Spleen (tissue), 11 donors: ENCODE measurements at regions not wholly inside any gene's neighbourhood (a gene's known extent, or its start where the extent isn't known, plus 50 kb on each side); places are given as distances from the start of the nearest gene placed in this dataset.

ENCODE experiments used
- DNase-seq: peaks from one replicate; pipeline ENCODE4 v3.0.0-alpha.2; 2020
- H3K27ac ChIP-seq, 8 donors: fragments of 200-600 bp; sonication (generic) in 7 of 8; 1 replicate in 4 of 8; 2 replicates in 4 of 8; pipeline versions ENCODE4 v1.5.0 to v1.8.0; 2016 to 2021; ENCODE audit warnings: inconsistent platforms in 4 of 8, mild to moderate bottlenecking in 4 of 8, moderate library complexity in 1 of 8
- H3K27me3 ChIP-seq, 7 donors: fragments of 200-600 bp; sonication (generic) in 6 of 7; replicated peaks in 1 of 7; 1 replicate in 4 of 7; 2 replicates in 3 of 7; pipeline versions ENCODE4 v1.5.0 to v1.8.0; 2016 to 2021; ENCODE audit warnings: inconsistent platforms in 3 of 7, mild to moderate bottlenecking in 1 of 7
- H3K36me3 ChIP-seq, 6 donors: fragments of 200-600 bp; sonication (generic) in 5 of 6; 1 replicate in 4 of 6; 2 replicates in 2 of 6; pipeline versions ENCODE4 v1.5.0 to v1.8.0; 2016 to 2021; ENCODE audit warnings: inconsistent platforms in 2 of 6
- H3K4me1 ChIP-seq, 6 donors: fragments of 200-600 bp; sonication (generic) in 5 of 6; 1 replicate in 3 of 6; 2 replicates in 3 of 6; pipeline versions ENCODE4 v1.5.0 to v1.8.0; 2016 to 2021; ENCODE audit warnings: inconsistent platforms in 3 of 6
- H3K4me3 ChIP-seq, 8 donors: fragments of 200-600 bp; sonication (generic) in 7 of 8; 1 replicate in 4 of 8; 2 replicates in 4 of 8; pipeline versions ENCODE4 v1.5.0 to v1.8.0; 2016 to 2021; ENCODE audit warnings: inconsistent platforms in 4 of 8, mild to moderate bottlenecking in 4 of 8, moderate library complexity in 2 of 8
- H3K9me3 ChIP-seq, 8 donors: fragments of 200-600 bp; sonication (generic) in 7 of 8; 1 replicate in 4 of 8; 2 replicates in 4 of 8; pipeline versions ENCODE4 v1.5.0 to v1.8.0; 2016 to 2021; ENCODE audit warnings: inconsistent platforms in 4 of 8
- POLR2A ChIP-seq, 3 donors: fragments of 450-650 bp; IDR thresholded peaks; one replicate each; pipeline ENCODE4 v1.5.1; 2017; ENCODE audit warnings: antibody characterized with exemption in 3 of 3, mild to moderate bottlenecking in 1 of 3
- POLR2AphosphoS5 ChIP-seq, 3 donors: sonication (generic); formaldehyde crosslinking; IDR thresholded peaks; one replicate each; pipeline ENCODE4 v1.5.1; 2017; ENCODE audit warnings: antibody characterized with exemption in 3 of 3
- WGBS, 5 donors: extraction: QIAGEN DNeasy Blood & Tissue Kit in 3 of 5; methylation state at CpG; one replicate each; pipeline versions ENCODE4 v1.1.5 to v1.1.7; 2013 to 2018; 5-methylcytosine and 5-hydroxymethylcytosine counted together
- intact Hi-C: fragments of 100-400 bp; cut with DNase I; formaldehyde crosslinking; loops from one replicate; pipeline ENCODE4 v1.15.0; 2023; ENCODE audit warnings: low total_unique reads
- TF ChIP-seq, protein P1 (sequence below), 11 experiments: fragments of 200-600 bp in 7 of 11; fragments of 450-650 bp in 4 of 11; sonication (generic) in 4 of 11; IDR thresholded peaks in 8 of 11; conservative IDR thresholded peaks in 3 of 11; 1 replicate in 7 of 11; 2 replicates in 4 of 11; pipeline versions ENCODE4 v1.4.0 to v1.8.0; 2016 to 2021; ENCODE audit warnings: antibody characterized with exemption in 11 of 11, inconsistent platforms in 4 of 11, mild to moderate bottlenecking in 1 of 11
- donor health status: healthy with polysubstance abuse.
- donor health status: DM: no; HTN: no; CAD: no; lungs with moderate emphysema.
- donor health status: DM: no; HTN: no; CAD: no.
- donor health status: Bipolar disorder and iron deficiency.
- donor health status: healthy.
- donor health status: DM: no; HTN: no; CAD: no.
- donor health status: DM: yes; HTN: yes; CAD: no.

DNA sequence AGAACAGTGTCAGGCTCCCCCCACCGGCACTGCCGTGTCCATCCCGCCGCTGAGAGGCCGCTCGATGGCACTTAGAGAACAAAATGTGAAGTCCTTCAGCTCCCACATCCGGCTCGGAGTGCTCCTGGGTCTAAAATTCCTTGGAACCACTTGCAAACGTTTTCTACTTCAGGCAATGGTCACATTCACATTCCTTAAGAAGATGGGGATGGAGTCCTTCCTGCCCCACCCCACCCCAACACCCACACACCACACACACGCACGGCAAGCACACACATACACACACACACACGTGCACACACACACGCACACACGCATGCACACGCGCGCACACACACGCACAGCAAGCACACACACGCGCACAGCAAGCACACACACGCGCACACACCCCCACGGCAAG, 83.4 kb downstream of the SOX1 start:
- Histone ChIP-seq H3K36me3 (no peaks in the 10 kb centered on the region), H3K4me1 (no peaks in the 10 kb centered on the region), H3K27ac (no peak overlapping the region), H3K9me3 (no peaks in the 10 kb centered on the region), H3K4me3 (no peak overlapping the region), H3K27me3 (peaks cover 0 to 17% (median 0%) of the 10 kb centered on the region in 7 donors)
- TF ChIP-seq, protein P1, sequence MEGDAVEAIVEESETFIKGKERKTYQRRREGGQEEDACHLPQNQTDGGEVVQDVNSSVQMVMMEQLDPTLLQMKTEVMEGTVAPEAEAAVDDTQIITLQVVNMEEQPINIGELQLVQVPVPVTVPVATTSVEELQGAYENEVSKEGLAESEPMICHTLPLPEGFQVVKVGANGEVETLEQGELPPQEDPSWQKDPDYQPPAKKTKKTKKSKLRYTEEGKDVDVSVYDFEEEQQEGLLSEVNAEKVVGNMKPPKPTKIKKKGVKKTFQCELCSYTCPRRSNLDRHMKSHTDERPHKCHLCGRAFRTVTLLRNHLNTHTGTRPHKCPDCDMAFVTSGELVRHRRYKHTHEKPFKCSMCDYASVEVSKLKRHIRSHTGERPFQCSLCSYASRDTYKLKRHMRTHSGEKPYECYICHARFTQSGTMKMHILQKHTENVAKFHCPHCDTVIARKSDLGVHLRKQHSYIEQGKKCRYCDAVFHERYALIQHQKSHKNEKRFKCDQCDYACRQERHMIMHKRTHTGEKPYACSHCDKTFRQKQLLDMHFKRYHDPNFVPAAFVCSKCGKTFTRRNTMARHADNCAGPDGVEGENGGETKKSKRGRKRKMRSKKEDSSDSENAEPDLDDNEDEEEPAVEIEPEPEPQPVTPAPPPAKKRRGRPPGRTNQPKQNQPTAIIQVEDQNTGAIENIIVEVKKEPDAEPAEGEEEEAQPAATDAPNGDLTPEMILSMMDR (IDR thresholded peaks at IDR 0.05 in 8 of 11, conservative IDR thresholded peaks at IDR 0.05 in 3 of 11) = no peak
- TF ChIP-seq POLR2AphosphoS5 (IDR thresholded peaks at IDR 0.05) (no peak), POLR2A (IDR thresholded peaks at IDR 0.05) (no peak)
- no peak for DNase-seq
- intact Hi-C loops = no loop called here
- WGBS, 5 donors = 79 to 89% (median 85%) methylated on average over 22 to 23 of the region's 23 CpGs

DNA sequence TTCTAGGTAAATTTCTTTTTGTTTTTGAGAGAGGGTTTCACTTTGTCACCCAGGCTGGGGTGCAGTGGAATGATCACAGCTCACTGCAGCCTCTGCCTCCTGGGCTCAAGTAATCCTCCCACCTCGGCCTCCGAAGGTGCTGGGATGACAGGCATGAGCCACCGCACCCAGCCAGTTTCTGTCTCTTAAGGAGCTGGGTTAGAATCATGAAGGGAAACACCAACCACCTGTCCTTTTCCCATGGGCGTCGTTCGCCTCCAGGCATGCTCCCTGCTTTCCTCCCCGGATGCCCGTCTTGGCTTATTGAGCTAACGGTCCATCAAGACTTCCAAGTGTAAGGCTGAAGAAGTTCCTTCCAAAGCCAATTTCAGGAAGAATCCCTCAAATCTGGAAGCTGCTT, 85.9 kb downstream of the SOX1 start:
- no peak for DNase-seq
- 86 to 95% (median 93%) methylated on average over 9 of the region's 9 CpGs for WGBS, 5 donors
- Histone ChIP-seq H3K27me3 (peaks cover 0 to 20% (median 0%) of the 10 kb centered on the region in 7 donors), H3K36me3 (no peaks in the 10 kb centered on the region), H3K9me3 (peaks cover 0 to 12% (median 9%) of the 10 kb centered on the region in 8 donors), H3K27ac (no peak overlapping the region), H3K4me3 (no peak overlapping the region), H3K4me1 (no peaks in the 10 kb centered on the region)
- TF ChIP-seq POLR2A (IDR thresholded peaks at IDR 0.05) (no peak), POLR2AphosphoS5 (IDR thresholded peaks at IDR 0.05) (no peak)
- TF ChIP-seq, protein P1 (IDR thresholded peaks at IDR 0.05 in 8 of 11, conservative IDR thresholded peaks at IDR 0.05 in 3 of 11) = no peak
- intact Hi-C loops = no loop called here

DNA sequence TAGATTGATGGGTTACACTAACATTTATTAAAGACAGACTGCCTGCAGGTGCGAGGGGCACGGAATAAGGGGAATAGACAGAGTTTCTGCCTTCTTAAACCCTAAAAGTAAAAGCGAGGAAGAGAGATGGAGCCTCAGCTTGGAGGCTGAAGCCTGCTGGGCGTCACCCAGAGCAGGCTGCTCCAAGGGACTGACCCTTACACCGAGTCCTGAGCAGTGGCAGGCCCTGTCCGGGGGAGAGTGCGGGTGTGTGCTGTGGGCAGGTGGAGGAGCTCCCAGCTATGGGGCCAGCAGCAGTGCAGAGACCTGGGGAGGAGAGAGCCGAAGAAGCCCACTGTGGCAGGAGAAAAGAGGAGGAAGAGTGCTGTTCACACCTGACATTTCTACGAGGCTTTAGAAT, 86.4 kb downstream of the SOX1 start:
- Histone ChIP-seq H3K27me3 (peaks cover 0 to 20% (median 0%) of the 10 kb centered on the region in 7 donors), H3K4me3 (no peak overlapping the region), H3K4me1 (no peaks in the 10 kb centered on the region), H3K27ac (no peak overlapping the region), H3K9me3 (peaks cover 0 to 16% (median 11%) of the 10 kb centered on the region in 8 donors), H3K36me3 (no peaks in the 10 kb centered on the region)
- TF ChIP-seq POLR2AphosphoS5 (IDR thresholded peaks at IDR 0.05) (no peak), POLR2A (IDR thresholded peaks at IDR 0.05) (no peak)
- TF ChIP-seq, protein P1 (IDR thresholded peaks at IDR 0.05 in 8 of 11, conservative IDR thresholded peaks at IDR 0.05 in 3 of 11) = no peak
- WGBS, 5 donors = 70 to 83% (median 78%) methylated on average over 9 of the region's 9 CpGs
- no peak for DNase-seq
- intact Hi-C loops = no loop called here

DNA sequence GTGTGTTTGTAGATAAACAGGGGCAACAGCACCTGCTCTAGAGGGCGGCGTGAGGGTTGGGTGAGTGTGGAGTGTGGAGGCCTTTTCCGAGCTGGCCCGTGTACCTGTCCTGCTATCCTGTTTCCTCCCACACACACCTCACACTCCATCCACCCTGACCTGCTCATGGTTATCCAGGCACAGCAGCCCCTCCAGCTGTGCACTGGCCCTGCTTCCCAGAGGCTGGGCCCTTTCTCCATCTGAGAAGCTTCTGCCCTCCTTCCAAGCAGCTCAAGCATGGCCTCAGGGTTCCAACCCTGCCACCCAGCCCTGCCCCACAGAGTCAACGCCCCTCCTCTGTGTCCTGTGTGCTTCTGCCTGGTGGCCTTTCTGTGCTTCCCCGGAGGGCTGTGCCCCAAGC, 86.9 kb downstream of the SOX1 start:
- no peak for DNase-seq
- Histone ChIP-seq H3K4me1 (no peaks in the 10 kb centered on the region), H3K4me3 (no peak overlapping the region), H3K9me3 (peaks cover 0 to 17% (median 12%) of the 10 kb centered on the region in 8 donors), H3K27me3 (peaks cover 0 to 23% (median 0%) of the 10 kb centered on the region in 7 donors), H3K27ac (no peak overlapping the region), H3K36me3 (no peaks in the 10 kb centered on the region)
- 73 to 87% (median 82%) methylated on average over 6 of the region's 6 CpGs for WGBS, 5 donors
- TF ChIP-seq POLR2AphosphoS5 (IDR thresholded peaks at IDR 0.05) (no peak), POLR2A (IDR thresholded peaks at IDR 0.05) (no peak)
- TF ChIP-seq, protein P1 (IDR thresholded peaks at IDR 0.05 in 8 of 11, conservative IDR thresholded peaks at IDR 0.05 in 3 of 11) = no peak
- intact Hi-C loops = no loop called here
